ENCODE measurements at regions not wholly inside any gene's neighbourhood (a gene's known extent, or its start where the extent isn't known, plus 50 kb on each side); places are given as distances from the start of the nearest gene placed in this dataset.

DNA sequence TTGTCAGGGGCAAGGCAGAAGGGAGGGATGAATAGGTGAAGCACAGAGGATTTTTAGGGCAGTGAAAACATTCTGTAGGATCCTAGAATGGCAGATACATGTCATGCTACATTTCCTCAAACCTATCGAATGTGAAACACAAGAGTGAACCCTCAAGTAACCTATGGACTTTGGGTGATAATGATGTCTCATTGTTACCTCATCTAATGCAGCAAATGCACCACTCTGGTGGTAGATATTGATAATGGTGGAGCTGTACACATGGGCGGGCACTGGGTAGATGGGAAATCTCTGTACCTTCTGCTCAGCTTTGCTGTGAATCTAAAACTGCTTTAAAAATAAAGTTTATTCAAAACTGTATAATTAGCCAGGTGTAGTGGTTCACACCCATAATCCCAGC lies 95.2 kb upstream of the NCK2 start:
- no peak for DNase-seq

DNA sequence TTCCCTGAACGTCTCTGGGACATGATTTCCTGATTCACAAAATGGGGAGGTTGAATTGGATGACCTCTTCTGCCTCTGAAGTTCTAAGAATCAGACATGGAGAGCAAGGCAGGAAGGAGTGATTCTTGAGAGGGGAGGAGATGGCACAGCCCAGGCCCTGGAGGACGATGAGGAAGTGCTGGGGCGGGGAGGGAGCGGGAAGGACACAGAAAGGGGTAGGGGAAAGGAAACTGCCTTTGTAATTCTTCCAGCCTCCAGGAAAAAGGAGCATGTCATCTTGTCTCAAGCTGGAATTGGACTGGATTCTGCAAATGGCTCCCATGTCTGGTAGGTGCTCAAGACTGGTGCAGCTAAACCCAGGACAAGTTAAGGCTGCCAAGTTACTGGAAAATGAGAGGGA lies 97.0 kb upstream of the NCK2 start:
- no peak for DNase-seq

GRCh38 chr2:105646774-105647076 lies 98.0 kb upstream of the NCK2 start:
- no peak for DNase-seq

DNA sequence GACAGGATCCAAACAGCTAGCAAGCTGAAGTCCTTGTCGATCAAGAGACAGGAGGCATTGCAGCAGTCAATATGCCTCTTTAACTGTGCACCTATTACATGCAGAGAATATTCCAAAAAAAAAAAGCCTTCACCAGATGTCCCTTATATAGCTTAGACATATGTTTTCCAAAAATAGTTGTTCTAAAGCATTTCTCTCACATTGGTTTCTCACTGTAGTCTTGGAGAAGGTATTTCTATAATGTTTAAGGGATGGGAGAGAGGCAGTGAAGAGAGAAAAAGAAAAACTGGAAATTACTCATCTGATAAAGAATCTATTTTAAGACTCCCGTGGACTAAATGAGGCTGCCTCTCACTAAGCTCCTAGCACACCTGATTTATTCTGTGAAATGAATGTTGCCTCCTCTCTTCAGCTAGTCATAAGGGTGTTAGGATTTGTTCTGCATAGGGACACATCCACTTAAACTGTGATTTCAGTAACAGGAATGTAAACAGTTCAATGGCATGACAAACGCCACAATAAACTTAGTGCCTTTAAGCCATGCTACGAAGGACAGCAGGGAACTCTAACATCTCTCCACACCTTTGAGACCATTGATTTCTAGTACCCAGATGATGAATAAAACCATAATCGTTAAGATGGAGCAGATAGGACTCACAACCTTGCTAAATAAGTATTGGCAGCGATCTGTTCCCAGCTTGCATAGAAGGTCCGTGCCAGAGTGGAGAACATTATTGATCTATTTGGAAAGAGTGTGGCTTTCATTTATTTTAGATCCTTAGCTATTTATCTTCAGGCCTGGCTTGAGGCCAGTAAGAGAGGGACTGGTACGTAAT lies 98.6 kb upstream of the NCK2 start:
- DNase-seq, result no peak

DNA sequence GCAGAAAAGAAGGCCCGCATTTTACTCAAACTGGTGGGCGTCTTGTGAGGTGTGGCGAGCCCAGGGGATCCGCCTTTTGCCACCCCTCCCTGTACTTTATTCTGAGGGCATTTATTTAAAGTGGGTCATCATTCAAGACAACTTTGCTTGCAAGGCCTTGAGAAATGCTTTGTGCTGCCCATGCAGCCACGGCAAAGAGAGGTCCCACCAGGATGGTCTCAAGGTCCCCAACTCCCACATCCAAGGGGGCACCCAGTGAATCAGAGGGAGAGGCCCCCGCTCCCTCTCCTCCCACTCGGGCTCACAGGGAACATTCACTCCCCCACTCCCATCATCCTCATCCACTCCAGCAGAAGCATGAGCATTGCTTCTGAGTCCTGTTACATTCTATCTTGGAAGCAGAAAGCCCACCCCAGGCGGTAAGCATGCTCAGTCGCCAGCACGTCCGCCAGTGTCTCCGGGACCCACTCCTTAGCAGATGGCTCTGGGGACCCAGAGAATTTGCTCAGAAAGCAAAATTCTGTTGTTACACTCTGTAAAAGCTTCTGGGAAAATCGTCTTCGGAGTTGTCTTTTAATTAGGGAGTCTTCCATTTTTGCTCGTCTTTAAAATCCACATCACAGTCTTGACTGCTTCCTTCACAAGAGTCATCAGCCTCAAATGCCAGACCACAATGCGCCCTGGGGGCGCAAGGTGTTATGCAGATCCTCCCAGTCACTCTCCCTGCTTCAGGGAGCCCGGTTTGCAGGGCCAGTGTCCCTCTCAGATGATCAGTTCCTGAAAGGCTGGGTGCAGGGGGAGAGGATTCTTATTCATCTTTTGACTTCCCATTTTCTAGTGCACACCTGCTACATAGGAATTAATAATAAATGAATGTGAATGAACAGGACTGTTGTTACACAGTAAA lies 99.4 kb upstream of the NCK2 start:
- DNase-seq, result no peak

DNA sequence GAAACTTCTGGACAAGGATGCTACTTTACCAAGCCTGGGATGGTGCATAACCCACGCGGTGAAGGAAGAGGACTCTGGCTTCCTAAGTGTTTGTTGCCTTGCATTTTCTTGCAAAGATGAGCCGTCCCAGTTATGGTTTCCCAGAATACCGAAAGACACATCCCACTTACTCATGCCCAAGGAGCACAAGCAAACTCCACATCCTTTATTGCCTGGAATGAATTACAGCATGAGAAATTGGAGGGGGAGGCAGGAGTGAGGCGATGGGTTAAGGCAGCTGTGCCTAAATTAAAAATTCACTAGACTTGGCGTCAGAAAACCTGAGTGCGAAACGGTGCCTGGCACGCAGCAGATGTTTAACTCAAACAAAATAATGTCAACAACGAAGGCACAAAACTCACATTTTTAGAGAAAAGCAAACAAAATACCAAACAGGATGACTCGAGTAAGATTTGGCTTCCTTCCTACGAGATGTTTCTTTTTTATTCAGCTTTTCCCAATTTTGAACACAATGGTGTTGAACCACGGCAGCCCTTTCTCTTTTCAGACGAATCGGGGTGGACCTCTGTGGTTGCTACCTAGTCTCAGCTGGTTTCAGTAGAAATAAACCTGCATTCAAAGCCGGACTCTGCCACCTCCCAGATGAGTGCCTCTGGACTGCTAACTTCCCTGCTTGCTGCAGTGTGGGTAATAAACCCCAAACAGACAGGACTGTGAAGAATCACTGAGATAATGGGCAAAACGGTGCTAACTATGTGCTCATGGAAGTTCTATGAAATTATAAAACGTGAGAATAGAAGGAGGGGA lies 100.3 kb upstream of the NCK2 start:
- no peak for DNase-seq

DNA sequence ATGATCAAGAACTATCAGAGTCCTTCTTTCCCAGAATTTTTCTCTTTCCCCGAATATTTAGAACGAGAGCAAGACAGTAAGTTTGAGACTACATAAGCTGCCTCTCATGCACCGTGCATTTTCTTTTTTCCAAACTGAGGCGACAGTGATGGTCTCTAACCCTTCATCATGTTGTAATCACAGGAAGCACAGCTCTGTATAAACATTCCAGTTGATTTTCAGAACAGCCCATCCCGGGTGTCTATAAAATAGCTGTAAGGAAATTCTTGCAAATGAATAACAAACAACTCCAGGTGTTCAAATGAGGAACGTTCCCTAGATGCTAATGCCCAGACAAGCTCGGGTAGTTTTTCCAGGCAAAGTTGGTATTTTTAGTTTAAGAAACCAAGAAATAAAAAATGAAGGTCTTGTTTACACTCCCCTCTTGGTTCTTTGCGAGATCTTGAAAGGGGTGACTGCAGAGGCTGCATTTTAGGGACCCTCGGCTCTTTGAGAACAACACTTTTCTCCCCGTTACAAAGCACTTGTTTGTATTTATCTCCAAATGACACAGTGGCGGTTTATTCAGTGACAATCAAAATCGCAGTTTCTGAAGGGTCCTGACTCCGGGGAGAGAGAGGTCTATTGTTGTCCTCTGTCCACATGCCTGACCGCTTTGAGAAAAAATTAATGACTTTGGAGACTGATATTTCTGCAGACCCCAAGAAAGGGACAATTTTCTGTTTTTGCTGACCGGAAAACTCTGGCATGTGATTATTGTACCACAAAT lies 101.1 kb upstream of the NCK2 start:
- DNase-seq, result no peak

DNA sequence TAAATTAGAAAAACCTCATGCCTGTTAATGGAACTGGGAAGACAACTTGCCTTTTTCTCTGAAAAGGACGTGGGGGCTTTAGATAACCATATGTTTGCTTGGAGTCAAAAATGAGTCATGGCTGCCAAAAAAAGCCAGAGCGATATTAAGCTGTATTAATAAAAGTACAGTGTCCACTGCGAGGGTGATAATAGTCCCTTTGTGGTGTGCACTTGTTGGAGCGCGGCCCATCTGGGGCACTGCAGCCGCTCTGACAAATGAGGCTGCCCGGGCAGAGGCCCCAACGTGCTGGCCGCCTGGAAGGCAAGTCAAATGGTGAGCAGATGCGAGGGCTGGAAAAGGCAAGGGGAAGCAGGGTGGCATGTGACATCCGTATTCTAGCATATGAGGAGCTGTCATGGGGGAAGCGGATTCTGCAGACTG lies 103.3 kb upstream of the NCK2 start:
- no peak for DNase-seq

DNA sequence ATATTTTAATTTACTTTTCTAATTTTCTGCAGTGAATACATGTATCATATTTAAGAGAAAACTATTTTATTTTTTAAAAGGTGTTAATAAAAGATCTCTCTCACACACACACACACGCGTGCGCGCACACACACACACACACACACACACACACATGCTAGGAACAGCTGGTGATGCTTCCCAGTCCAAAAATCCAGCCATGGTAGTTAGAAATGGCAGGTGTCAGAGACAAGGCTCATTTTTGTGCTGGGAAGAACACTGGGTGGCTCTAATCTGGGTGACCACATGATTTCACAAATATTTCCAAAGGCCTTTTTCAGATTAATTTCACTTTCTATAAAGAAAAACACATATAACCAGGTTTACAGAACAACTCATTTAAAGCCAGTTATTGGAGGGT lies 104.5 kb upstream of the NCK2 start:
- DNase-seq, result no peak

- no peak for DNase-seq
Observed at GRCh38 chr2:105636109-105636740, 108.5 kb upstream of the NCK2 start.

DNA sequence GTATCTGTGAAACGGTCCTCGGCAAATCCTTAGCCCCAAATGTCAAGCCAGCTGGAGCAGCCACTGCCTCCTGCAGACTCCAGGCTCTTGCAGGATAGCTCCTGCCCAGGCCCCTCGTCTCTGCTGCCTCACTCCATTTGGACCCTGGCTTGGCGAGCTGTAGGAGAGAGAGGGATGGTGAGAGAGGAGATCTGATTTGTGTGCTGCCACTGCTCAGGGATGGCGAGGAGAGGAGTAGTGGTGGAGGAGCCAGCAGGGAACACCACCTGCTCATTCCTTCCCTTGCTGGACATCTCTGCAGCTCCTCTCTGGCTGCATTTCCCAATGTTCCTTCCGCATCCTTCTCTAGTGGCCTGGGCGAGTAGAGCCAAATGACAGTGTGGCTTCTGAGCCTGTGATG lies 109.1 kb upstream of the NCK2 start:
- DNase-seq, result no peak

GRCh38 chr2:105634198-105634597 lies 110.5 kb upstream of the NCK2 start:
- DNase-seq, result no peak

GRCh38 chr2:105631922-105632321 lies 112.8 kb upstream of the NCK2 start:
- DNase-seq, result no peak

GRCh38 chr2:105631011-105631410 lies 113.7 kb upstream of the NCK2 start:
- DNase-seq, result no peak

DNA sequence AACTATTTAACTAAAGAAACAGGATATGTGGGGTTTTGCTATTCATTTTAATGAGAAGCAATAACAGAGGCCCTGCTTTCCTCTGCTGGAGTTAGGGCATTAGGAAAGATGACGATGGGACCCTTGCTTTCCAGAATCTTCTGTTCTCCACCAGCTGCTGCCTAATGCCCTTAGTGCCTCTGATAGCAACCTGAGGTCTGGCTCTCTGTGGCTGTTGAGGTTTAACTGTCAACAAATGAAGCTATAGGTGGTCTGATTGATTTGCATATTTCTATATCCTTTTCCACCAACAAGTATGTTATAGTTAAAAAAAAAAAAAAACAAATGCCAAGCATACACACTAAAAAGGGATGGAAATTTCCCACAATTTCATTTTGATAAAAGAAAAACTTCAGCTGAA lies 115.1 kb upstream of the NCK2 start:
- no peak for DNase-seq

DNA sequence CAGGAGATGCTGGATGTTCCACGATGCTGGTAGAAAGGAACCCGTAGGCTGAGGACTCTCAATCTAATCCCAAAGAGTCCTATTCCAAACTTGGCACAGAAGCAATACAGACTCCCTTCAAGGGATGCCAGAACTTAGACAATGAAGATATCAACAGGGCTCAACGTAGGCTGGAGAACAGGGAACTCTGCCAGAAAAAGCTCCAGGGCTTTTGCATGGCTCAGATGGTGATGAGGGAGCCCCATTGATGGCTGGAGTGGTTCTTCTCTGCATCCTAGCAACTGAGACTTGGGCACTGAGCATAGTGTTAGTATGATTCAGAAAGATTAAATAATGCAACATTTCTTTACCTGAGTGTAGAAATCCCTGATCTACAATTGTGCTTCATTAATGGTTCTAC lies 117.2 kb upstream of the NCK2 start:
- DNase-seq, result no peak

- no peak for DNase-seq
Observed at GRCh38 chr2:105626966-105627340, 117.8 kb upstream of the NCK2 start.

- no peak for DNase-seq
Observed at GRCh38 chr2:105626212-105626965, 118.3 kb upstream of the NCK2 start.

DNA sequence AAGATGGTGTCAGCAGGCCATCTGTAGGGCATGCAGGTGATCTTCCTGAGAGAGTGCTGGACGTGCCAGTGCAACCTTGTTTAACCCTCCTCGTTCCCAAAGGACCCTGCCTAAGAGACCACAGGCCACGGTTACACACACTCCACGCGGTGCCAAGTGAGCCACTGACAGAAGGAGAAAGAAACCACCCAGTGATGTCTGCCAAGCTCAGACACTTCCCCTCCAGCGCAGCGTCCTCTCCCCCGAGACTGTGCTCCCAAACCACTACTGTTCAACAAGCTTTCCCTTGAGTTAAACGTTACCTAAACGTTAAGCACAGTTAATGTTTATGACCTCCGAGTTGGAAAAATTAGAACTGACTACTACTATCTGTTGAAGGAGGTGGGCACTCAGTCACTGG lies 119.1 kb upstream of the NCK2 start:
- no peak for DNase-seq

DNA sequence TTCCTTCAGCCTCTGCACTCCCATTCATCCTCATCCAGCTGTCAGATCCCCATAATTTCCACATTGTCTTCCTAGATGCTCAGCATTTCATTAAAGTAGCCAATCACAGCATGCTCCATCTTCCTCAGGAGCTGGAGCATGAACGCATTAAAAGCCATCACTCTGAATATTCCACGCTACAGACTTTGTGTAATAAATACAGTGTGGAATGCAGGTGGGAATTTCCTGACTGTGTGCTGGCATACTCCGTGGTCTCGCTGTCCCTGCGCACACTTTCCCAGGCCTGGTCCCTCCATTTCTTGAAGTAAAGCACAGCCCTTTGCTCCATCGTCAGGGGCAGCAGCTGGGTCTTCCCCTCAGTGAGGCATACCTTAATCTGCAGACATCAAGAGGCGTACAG lies 123.7 kb upstream of the NCK2 start:
- DNase-seq, result no peak

GRCh38 chr2:105618351-105618659 lies 126.4 kb upstream of the NCK2 start:
- no peak for DNase-seq

Measured in activated gamma-delta T cell treated with Interleukin-2 at 50 U/mL for 16 hours (primary cell).